Parathyroid adenoma (tissue), 2 donors: ENCODE measurements at regions not wholly inside any gene's neighbourhood (a gene's known extent, or its start where the extent isn't known, plus 50 kb on each side); places are given as distances from the start of the nearest gene placed in this dataset.

Experiments
- H2AFZ ChIP-seq: fragments of 300-600 bp; sonication (generic); one replicate; pipeline ENCODE4 v1.7.0; 2017; ENCODE audit warnings: antibody characterized with exemption, mild to moderate bottlenecking
- H3K27ac ChIP-seq: fragments of 300-600 bp; sonication (generic); one replicate; pipeline ENCODE4 v1.7.0; 2017
- H3K27me3 ChIP-seq: fragments of 300-600 bp; sonication (generic); one replicate; pipeline ENCODE4 v1.7.0; 2017; ENCODE audit warnings: low read length; ENCODE audit not compliant: control insufficient read depth, insufficient read depth
- H3K36me3 ChIP-seq: fragments of 300-600 bp; sonication (generic); one replicate; pipeline ENCODE4 v1.7.0; 2017; ENCODE audit warnings: low read length; ENCODE audit not compliant: control insufficient read depth, insufficient read depth
- H3K4me1 ChIP-seq: fragments of 300-600 bp; sonication (generic); one replicate; pipeline ENCODE4 v1.7.0; 2017; ENCODE audit warnings: control low read depth
- H3K4me2 ChIP-seq: fragments of 300-600 bp; sonication (generic); one replicate; pipeline ENCODE4 v1.7.0; 2017; ENCODE audit warnings: low read length
- H3K4me3 ChIP-seq: fragments of 300-600 bp; sonication (generic); one replicate; pipeline ENCODE4 v1.7.0; 2017; ENCODE audit warnings: low read depth, low read length
- H3K79me2 ChIP-seq: fragments of 300-600 bp; sonication (generic); one replicate; pipeline ENCODE4 v1.7.0; 2017; ENCODE audit warnings: control low read depth
- H3K9ac ChIP-seq: fragments of 300-600 bp; sonication (generic); one replicate; pipeline ENCODE4 v1.7.0; 2017; ENCODE audit warnings: mild to moderate bottlenecking
- H3K9me3 ChIP-seq: fragments of 300-600 bp; sonication (generic); one replicate; pipeline ENCODE4 v1.7.0; 2017; ENCODE audit warnings: low read length; ENCODE audit not compliant: control insufficient read depth
- TF ChIP-seq, protein P1 (sequence below): fragments of 300-600 bp; sonication (generic); IDR thresholded peaks from one replicate; pipeline ENCODE4 v1.7.0; 2017; ENCODE audit warnings: antibody characterized with exemption, mild to moderate bottlenecking
- donor health status: primary hyperparathyroidism.

GRCh38 chr1:218817071-218817470 lies 356.6 kb upstream of the LYPLAL1 start:
- TF ChIP-seq, protein P1, sequence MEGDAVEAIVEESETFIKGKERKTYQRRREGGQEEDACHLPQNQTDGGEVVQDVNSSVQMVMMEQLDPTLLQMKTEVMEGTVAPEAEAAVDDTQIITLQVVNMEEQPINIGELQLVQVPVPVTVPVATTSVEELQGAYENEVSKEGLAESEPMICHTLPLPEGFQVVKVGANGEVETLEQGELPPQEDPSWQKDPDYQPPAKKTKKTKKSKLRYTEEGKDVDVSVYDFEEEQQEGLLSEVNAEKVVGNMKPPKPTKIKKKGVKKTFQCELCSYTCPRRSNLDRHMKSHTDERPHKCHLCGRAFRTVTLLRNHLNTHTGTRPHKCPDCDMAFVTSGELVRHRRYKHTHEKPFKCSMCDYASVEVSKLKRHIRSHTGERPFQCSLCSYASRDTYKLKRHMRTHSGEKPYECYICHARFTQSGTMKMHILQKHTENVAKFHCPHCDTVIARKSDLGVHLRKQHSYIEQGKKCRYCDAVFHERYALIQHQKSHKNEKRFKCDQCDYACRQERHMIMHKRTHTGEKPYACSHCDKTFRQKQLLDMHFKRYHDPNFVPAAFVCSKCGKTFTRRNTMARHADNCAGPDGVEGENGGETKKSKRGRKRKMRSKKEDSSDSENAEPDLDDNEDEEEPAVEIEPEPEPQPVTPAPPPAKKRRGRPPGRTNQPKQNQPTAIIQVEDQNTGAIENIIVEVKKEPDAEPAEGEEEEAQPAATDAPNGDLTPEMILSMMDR: no peak
- no peaks in the 10 kb centered on the region for H3K36me3 ChIP-seq
- H2AFZ ChIP-seq: no peak overlapping the region
- H3K4me2 ChIP-seq: no peak overlapping the region
- H3K9me3 ChIP-seq: no peaks in the 10 kb centered on the region
- H3K79me2 ChIP-seq: no peaks in the 10 kb centered on the region
- H3K27ac ChIP-seq: no peak overlapping the region
- no peak overlapping the region for H3K9ac ChIP-seq
- H3K27me3 ChIP-seq: no peaks in the 10 kb centered on the region
- no peak overlapping the region for H3K4me3 ChIP-seq
- no peaks in the 10 kb centered on the region for H3K4me1 ChIP-seq

DNA sequence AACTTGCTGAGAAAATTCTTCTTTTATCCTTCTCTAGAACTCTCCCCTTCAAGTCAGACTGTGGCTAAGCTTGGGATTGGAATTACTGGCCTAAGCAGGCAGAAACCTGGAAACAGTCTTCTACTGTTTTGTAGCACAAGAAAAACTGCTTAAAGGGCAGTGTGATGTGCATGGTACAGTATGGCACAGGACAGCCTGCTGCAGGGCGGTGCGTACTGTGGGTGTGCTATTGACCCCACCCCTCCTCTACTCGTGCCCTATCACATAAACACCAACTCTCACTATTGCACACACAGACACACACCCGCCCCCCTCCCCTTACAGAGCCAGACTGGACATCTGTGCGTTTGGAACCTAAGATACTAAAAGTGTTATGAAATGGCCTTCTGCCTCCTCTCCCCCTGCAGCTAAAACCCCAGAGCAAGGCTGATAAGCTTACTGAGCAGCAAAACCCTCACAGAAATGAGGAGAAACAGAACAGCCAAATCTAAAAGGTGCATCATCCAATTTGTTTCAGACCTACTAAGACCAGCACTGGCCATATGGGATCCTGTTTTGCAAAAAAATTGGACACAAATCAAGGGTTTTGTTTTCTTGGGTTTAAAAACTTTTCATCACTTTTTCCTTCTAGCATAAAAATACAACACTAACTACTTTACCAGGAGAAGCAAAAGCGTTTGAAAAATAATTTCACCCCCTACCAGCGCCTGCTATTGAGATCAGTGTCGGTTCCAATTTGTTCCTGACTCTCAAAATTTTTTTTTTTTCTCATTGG lies 355.8 kb upstream of the LYPLAL1 start:
- Histone ChIP-seq H3K36me3 (no peaks in the 10 kb centered on the region), H3K9me3 (no peaks in the 10 kb centered on the region), H3K79me2 (no peaks in the 10 kb centered on the region), H3K9ac (no peak overlapping the region), H3K4me2 (no peak overlapping the region), H3K27me3 (no peaks in the 10 kb centered on the region), H2AFZ (no peak overlapping the region), H3K4me3 (no peak overlapping the region), H3K4me1 (no peaks in the 10 kb centered on the region), H3K27ac (no peak overlapping the region)
- TF ChIP-seq, protein P1: no peak

DNA sequence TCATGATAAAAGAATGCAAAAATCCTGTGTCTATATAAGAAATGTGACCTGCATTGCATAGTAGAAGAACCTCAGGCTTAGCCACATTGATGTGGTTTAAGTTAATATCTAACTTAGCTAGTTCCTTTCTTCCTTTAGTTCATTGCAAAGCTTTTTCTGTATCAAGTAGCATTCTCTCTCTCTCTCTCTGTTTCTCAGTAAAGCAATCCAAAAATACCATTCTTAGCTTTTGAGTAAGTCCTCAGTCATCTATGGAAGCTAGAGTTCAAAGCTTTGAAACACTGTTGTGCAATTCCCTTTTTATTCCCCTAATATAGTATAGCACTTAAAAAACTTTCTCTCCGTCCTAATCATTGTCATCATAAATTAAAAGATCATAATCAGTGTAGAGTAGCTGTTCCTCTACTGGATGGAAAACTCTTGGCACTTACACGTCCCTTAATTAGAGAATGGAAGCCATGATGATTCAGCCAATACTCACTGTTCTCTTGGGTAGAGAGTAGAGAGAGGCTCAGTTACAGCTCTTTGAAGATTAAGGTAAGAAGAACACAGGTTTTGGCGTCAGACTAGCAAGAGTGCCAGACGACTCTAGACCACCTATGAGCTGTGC lies 350.3 kb upstream of the LYPLAL1 start:
- Histone ChIP-seq H3K36me3 (no peaks in the 10 kb centered on the region), H2AFZ (no peak overlapping the region), H3K27ac (no peak overlapping the region)

GRCh38 chr1:218827486-218827885 lies 346.2 kb upstream of the LYPLAL1 start:
- Histone ChIP-seq H3K4me2 (no peak overlapping the region), H3K4me1 (no peaks in the 10 kb centered on the region), H3K4me3 (no peak overlapping the region), H3K27me3 (no peaks in the 10 kb centered on the region), H3K9ac (no peak overlapping the region), H3K9me3 (no peaks in the 10 kb centered on the region), H2AFZ (no peak overlapping the region), H3K27ac (no peak overlapping the region), H3K36me3 (no peaks in the 10 kb centered on the region), H3K79me2 (no peaks in the 10 kb centered on the region)
- TF ChIP-seq, protein P1: no peak

More for the DNA sequence above, 350.3 kb upstream of the LYPLAL1 start:
- TF ChIP-seq, protein P1: no peak
- H3K4me3 ChIP-seq: no peak overlapping the region
- H3K9ac ChIP-seq: no peak overlapping the region
- no peaks in the 10 kb centered on the region for H3K79me2 ChIP-seq
- H3K27me3 ChIP-seq: no peaks in the 10 kb centered on the region
- no peaks in the 10 kb centered on the region for H3K4me1 ChIP-seq
- H3K4me2 ChIP-seq: no peak overlapping the region
- H3K9me3 ChIP-seq: no peaks in the 10 kb centered on the region
